PC-3 (cell line): ENCODE measurements at regions not wholly inside any gene's neighbourhood (a gene's known extent, or its start where the extent isn't known, plus 50 kb on each side); places are given as distances from the start of the nearest gene placed in this dataset.

Experiments used
- ATAC-seq: fragments of 200-7000 bp; cut with Tn5 transposase; 2 replicates; pipeline ENCODE4 v1.9.1; 2020; ENCODE audit warnings: mild to moderate bottlenecking, moderate library complexity
- BruUV-seq: library from RNA; stranded (reverse); fragments of 400-500 nt; replicated peaks from 2 replicates; lab custom pipeline; 2021; lab: Mats Ljungman, UMichigan
- CTCF ChIA-PET: fragments of 300-600 bp; sonication (Branson Sonifier 250); formaldehyde crosslinking; loops from one replicate; lab custom pipeline; 2022; ENCODE audit warnings: antibody characterized with exemption; lab: Charles Lee
- POLR2A ChIA-PET: fragments of 300-600 bp; sonication (Branson Sonifier 250); formaldehyde crosslinking; loops from one replicate; lab custom pipeline; 2022; ENCODE audit warnings: antibody characterized with exemption; ENCODE audit not compliant: unreplicated experiment; lab: Charles Lee
- DNase-seq: peaks from one replicate; pipeline ENCODE4 v3.0.0-alpha.2; 2015
- H2AFZ ChIP-seq: fragments of 300-600 bp; sonication (generic); 2 replicates; pipeline ENCODE4 v1.6.0; 2016; ENCODE audit warnings: antibody characterized with exemption, low read length
- H3F3A ChIP-seq: fragments of 300-600 bp; sonication (generic); one replicate; pipeline ENCODE4 v1.6.0; 2017; ENCODE audit warnings: antibody characterized with exemption, low read length, control low read depth, mild to moderate bottlenecking; ENCODE audit not compliant: unreplicated experiment
- H3K27ac ChIP-seq: fragments of 300-600 bp; sonication (generic); 2 replicates; pipeline ENCODE4 v1.5.1; 2016; ENCODE audit warnings: mild to moderate bottlenecking, low read length
- H3K27me3 ChIP-seq: fragments of 300-600 bp; sonication (generic); 2 replicates; pipeline ENCODE4 v1.6.1; 2016; ENCODE audit warnings: low read length, mixed read lengths
- H3K36me3 ChIP-seq: fragments of 300-600 bp; sonication (generic); 2 replicates; pipeline ENCODE4 v1.6.1; 2016; ENCODE audit warnings: low read depth, mixed run types, low read length, mixed read lengths
- H3K4me1 ChIP-seq: fragments of 300-600 bp; sonication (generic); 2 replicates; pipeline ENCODE4 v1.5.1; 2016; ENCODE audit warnings: low read length; ENCODE audit not compliant: insufficient read depth
- H3K4me2 ChIP-seq: fragments of 300-600 bp; sonication (generic); 2 replicates; pipeline ENCODE4 v1.6.0; 2016; ENCODE audit warnings: low read length
- H3K4me3 ChIP-seq: fragments of 300-600 bp; sonication (generic); 2 replicates; pipeline ENCODE4 v1.5.1; 2016; ENCODE audit warnings: mild to moderate bottlenecking, low read length, mixed read lengths
- H3K79me2 ChIP-seq: fragments of 300-600 bp; sonication (generic); 2 replicates; pipeline ENCODE4 v1.6.1; 2017; ENCODE audit warnings: low read length, mixed read lengths
- H3K9ac ChIP-seq: fragments of 300-600 bp; sonication (generic); 2 replicates; pipeline ENCODE4 v1.6.0; 2016; ENCODE audit warnings: mild to moderate bottlenecking, low read length
- H3K9me2 ChIP-seq: fragments of 300-600 bp; sonication (generic); replicated peaks from 2 replicates; pipeline ENCODE4 v1.6.1; 2016; ENCODE audit warnings: mixed run types, low read length, mixed read lengths
- H3K9me3 ChIP-seq: fragments of 300-600 bp; sonication (generic); 2 replicates; pipeline ENCODE4 v1.6.1; 2016; ENCODE audit warnings: low read length, mixed read lengths
- H4K20me1 ChIP-seq: fragments of 300-600 bp; sonication (generic); 2 replicates; pipeline ENCODE4 v1.6.1; 2016; ENCODE audit warnings: low read length, mixed read lengths
- EZH2 ChIP-seq: fragments of 300-600 bp; sonication (generic); IDR thresholded peaks from one replicate; pipeline ENCODE4 v1.6.1; 2017; ENCODE audit warnings: antibody characterized with exemption, mild to moderate bottlenecking, low read length; ENCODE audit not compliant: unreplicated experiment
- EZH2phosphoT487 ChIP-seq: fragments of 300-600 bp; sonication (generic); IDR thresholded peaks from 2 replicates; pipeline ENCODE4 v1.6.1; 2018; ENCODE audit warnings: mild to moderate bottlenecking, antibody characterized with exemption, low read length, borderline replicate concordance
- intact Hi-C: fragments of 100-400 bp; cut with micrococcal nuclease; formaldehyde crosslinking; loops from 2 replicates; pipeline ENCODE4 v1.9.0; 2023
- TF ChIP-seq, protein P1 (sequence below): fragments of 300-600 bp; sonication (generic); conservative IDR thresholded peaks from 2 replicates; pipeline ENCODE4 v1.5.1; 2017; ENCODE audit warnings: antibody characterized with exemption, low read depth, mild to moderate bottlenecking, low read length

DNA sequence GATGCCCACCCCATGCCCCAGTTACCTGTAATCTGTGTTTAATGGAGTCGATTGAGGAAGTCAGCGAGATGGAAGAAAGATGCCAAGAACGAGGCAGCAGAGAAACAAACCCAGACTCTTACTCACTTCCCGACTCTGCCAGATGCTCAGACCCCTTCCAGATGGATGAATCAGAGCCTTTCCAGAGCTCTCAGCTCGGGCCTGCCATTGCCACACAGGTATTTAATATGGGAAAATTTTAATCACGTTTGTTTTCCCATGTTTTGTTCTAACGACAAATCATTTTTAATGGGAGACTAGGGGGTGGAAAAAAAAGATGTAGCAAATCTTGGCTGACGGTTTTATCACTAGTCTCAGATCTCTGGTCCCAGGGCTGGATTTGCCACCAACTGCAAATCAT lies 72.5 kb upstream of the SRRM4 start:
- Histone ChIP-seq H3K9me3 (no peaks in the 10 kb centered on the region), H2AFZ (no peak overlapping the region), H3K27me3 (peaks cover 26% of the 10 kb centered on the region), H3K36me3 (no peaks in the 10 kb centered on the region), H3K4me3 (no peak overlapping the region), H3K4me1 (no peaks in the 10 kb centered on the region), H3K79me2 (no peaks in the 10 kb centered on the region), H3K4me2 (no peak overlapping the region), H3K9me2 (no peaks in the 10 kb centered on the region), H3K27ac (no peak overlapping the region), H3F3A (no peaks in the 10 kb centered on the region), H3K9ac (no peak overlapping the region), H4K20me1 (no peaks in the 10 kb centered on the region)
- no peak for DNase-seq
- intact Hi-C loops: no loop called here
- no peak for ATAC-seq
- no TSS peak for BruUV-seq
- CTCF ChIA-PET: no interaction called here
- POLR2A ChIA-PET: no interaction called here
- TF ChIP-seq, protein P1, sequence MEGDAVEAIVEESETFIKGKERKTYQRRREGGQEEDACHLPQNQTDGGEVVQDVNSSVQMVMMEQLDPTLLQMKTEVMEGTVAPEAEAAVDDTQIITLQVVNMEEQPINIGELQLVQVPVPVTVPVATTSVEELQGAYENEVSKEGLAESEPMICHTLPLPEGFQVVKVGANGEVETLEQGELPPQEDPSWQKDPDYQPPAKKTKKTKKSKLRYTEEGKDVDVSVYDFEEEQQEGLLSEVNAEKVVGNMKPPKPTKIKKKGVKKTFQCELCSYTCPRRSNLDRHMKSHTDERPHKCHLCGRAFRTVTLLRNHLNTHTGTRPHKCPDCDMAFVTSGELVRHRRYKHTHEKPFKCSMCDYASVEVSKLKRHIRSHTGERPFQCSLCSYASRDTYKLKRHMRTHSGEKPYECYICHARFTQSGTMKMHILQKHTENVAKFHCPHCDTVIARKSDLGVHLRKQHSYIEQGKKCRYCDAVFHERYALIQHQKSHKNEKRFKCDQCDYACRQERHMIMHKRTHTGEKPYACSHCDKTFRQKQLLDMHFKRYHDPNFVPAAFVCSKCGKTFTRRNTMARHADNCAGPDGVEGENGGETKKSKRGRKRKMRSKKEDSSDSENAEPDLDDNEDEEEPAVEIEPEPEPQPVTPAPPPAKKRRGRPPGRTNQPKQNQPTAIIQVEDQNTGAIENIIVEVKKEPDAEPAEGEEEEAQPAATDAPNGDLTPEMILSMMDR: no peak
- no peak for TF ChIP-seq EZH2

DNA sequence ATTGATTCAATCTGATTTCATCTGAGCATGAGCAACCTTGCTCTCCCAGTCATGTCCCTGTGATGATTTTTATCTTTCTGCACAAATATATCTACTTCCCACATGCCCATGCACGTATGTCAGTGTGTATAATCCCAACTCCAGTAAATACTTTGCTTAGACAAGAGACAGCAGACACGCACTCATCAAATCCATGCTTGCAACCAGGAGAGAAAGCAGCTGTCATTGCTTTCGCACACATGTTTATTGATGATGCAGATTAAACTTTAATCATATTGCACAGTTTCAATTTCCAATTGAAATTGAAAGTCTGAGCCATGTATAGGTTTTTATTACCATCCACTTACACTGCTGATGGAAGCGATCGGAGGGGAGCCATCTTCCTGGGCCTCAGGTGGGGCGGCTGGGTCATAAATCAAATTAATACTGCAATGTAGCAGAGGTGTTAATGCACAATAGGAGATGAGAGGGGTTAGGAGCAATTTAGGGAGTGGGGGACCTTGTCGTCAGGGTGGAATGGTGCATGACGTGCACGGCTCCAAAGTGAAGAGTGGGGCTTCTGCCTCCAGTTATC lies 68.6 kb upstream of the SRRM4 start:
- ATAC-seq: no peak
- Histone ChIP-seq H2AFZ (no peak overlapping the region), H3K9me2 (no peaks in the 10 kb centered on the region), H3K9me3 (no peaks in the 10 kb centered on the region), H3K4me3 (no peak overlapping the region), H3K9ac (no peak overlapping the region), H3F3A (no peaks in the 10 kb centered on the region), H4K20me1 (no peaks in the 10 kb centered on the region), H3K27me3 (peaks cover 21% of the 10 kb centered on the region), H3K79me2 (no peaks in the 10 kb centered on the region), H3K4me1 (no peaks in the 10 kb centered on the region), H3K4me2 (no peak overlapping the region), H3K36me3 (no peaks in the 10 kb centered on the region), H3K27ac (no peak overlapping the region)
- ChIA-PET CTCF (no interaction called here), POLR2A (no interaction called here)
- no peak for DNase-seq
- BruUV-seq: no TSS peak
- TF ChIP-seq EZH2 (no peak), EZH2phosphoT487 (no peak)
- intact Hi-C loops: no loop called here

DNA sequence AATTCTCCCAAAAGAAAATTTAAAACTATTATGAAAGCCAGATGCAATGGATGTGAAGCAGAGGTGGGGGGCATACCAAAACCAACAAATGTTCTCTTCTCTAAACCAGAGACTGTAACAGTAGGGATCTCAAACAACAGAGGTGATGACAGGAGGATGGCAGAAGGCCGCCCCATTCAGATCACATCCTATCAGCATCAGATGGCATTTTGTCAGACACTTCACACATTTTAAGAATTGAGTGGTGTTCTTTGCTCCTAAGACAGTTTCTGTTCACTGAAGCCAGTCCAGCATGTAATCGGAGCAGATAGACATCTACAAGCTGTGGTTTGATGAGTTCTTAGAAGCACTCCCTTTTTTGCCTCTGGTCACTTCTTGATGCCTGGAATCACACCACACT lies 59.6 kb upstream of the SRRM4 start:
- no peak overlapping the region for H3K27ac ChIP-seq
- intact Hi-C loops: no loop called here
- CTCF ChIA-PET: no interaction called here

More for the DNA sequence above, 59.6 kb upstream of the SRRM4 start:
- Histone ChIP-seq H3K4me2 (no peak overlapping the region), H3K4me3 (no peak overlapping the region), H3K36me3 (no peaks in the 10 kb centered on the region), H3K79me2 (no peaks in the 10 kb centered on the region), H3K9me2 (no peaks in the 10 kb centered on the region), H4K20me1 (no peaks in the 10 kb centered on the region), H3K9ac (no peak overlapping the region), H3K27me3 (no peaks in the 10 kb centered on the region), H3K4me1 (no peaks in the 10 kb centered on the region), H3K9me3 (no peaks in the 10 kb centered on the region), H3F3A (no peaks in the 10 kb centered on the region), H2AFZ (no peak overlapping the region)
- ATAC-seq (no peak), DNase-seq (no peak)
- TF ChIP-seq EZH2phosphoT487: no peak
- TF ChIP-seq, protein P1: no peak
- no peak for TF ChIP-seq EZH2
- POLR2A ChIA-PET: no interaction called here
- no TSS peak for BruUV-seq
